GM21367 (cell line): ENCODE measurements at regions not wholly inside any gene's neighbourhood (a gene's known extent, or its start where the extent isn't known, plus 50 kb on each side); places are given as distances from the start of the nearest gene placed in this dataset.
"Not testable (repeated sequence)": the region's sequence is repeated elsewhere in the genome, so short reads cannot be mapped to it uniquely, and the experiment has no call there.

Experiments used
- ATAC-seq: cut with Tn5 transposase; IDR thresholded peaks from one replicate; pipeline ENCODE4 v1.9.1; 2021; ENCODE audit not compliant: unreplicated experiment

GRCh38 chr18:27510036-27510633 is 325.0 kb upstream of the CHST9 start:
- ATAC-seq, result not testable (repeated sequence)

- ATAC-seq, result no peak
Measured at GRCh38 chr18:27501671-27502070, 316.6 kb upstream of the CHST9 start.

GRCh38 chr18:27500531-27500930 is 315.4 kb upstream of the CHST9 start:
- ATAC-seq, result no peak

GRCh38 chr18:27497246-27497645 is 312.1 kb upstream of the CHST9 start:
- ATAC-seq, result no peak

- ATAC-seq, result no peak
Measured at GRCh38 chr18:27493182-27493581, 308.1 kb upstream of the CHST9 start.

GRCh38 chr18:27491772-27492171 is 306.7 kb upstream of the CHST9 start:
- no peak for ATAC-seq

- ATAC-seq, result no peak
Measured at GRCh38 chr18:27483276-27483675, 298.2 kb upstream of the CHST9 start.

GRCh38 chr18:27478459-27478858 is 293.4 kb upstream of the CHST9 start:
- no peak for ATAC-seq

GRCh38 chr18:27473318-27473717 is 288.2 kb upstream of the CHST9 start:
- ATAC-seq, result no peak

- ATAC-seq, result no peak
Measured at GRCh38 chr18:27467073-27467472, 282.0 kb upstream of the CHST9 start.

GRCh38 chr18:27461957-27462356 is 276.8 kb upstream of the CHST9 start:
- no peak for ATAC-seq

- no peak for ATAC-seq
Measured at GRCh38 chr18:27449104-27449503, 264.0 kb upstream of the CHST9 start.

- ATAC-seq, result no peak
Measured at GRCh38 chr18:27447930-27448329, 262.8 kb upstream of the CHST9 start.

GRCh38 chr18:27447451-27447881 is 262.4 kb upstream of the CHST9 start:
- no peak for ATAC-seq

- no peak for ATAC-seq
Measured at GRCh38 chr18:27430595-27430994, 245.5 kb upstream of the CHST9 start.

- ATAC-seq, result no peak
Measured at GRCh38 chr18:27428716-27429475, 243.8 kb upstream of the CHST9 start.

GRCh38 chr18:27428120-27428519 is 243.0 kb upstream of the CHST9 start:
- no peak for ATAC-seq

GRCh38 chr18:27423581-27423980 is 238.5 kb upstream of the CHST9 start:
- no peak for ATAC-seq

- no peak for ATAC-seq
Measured at GRCh38 chr18:27419646-27420045, 234.5 kb upstream of the CHST9 start.

- ATAC-seq, result no peak
Measured at GRCh38 chr18:27415495-27415894, 230.4 kb upstream of the CHST9 start.

- no peak for ATAC-seq
Measured at GRCh38 chr18:27414682-27415081, 229.6 kb upstream of the CHST9 start.

GRCh38 chr18:27413495-27414401 is 228.6 kb upstream of the CHST9 start:
- ATAC-seq, result no peak
